ENCODE measurements at regions not wholly inside any gene's neighbourhood (a gene's known extent, or its start where the extent isn't known, plus 50 kb on each side); places are given as distances from the start of the nearest gene placed in this dataset.

DNA sequence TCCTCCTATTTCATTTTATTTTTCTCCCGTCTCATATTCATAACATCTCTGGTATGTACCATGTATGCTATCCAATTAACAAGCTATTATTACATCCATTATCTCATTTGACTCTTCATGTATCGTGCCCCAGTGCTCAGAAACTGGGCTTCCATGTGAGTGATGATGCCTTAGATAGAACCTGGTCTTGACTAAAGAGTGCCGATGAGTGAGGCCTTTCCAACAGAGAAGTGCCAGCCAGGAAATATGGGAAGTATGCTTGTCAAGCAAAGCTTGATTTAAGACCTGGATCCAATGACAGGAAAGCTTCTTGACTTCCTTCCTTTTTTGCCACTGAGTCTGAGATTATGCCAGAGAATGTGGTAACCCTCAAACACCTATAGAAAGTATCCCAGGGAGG is 371.7 kb upstream of the FGF13 start:
- TF ChIP-seq JUN (CRISPR knock-in tag; IDR thresholded peaks at IDR 0.05) (no peak), IRF2 (CRISPR knock-in tag; IDR thresholded peaks at IDR 0.05; ENCODE audit: borderline replicate concordance, low read depth) (no peak), SOX15 (CRISPR knock-in tag; IDR thresholded peaks at IDR 0.05) (no peak), KAT7 (CRISPR knock-in tag; IDR thresholded peaks at IDR 0.05; ENCODE audit: borderline replicate concordance) (no peak)
- TF ChIP-seq, protein P1, sequence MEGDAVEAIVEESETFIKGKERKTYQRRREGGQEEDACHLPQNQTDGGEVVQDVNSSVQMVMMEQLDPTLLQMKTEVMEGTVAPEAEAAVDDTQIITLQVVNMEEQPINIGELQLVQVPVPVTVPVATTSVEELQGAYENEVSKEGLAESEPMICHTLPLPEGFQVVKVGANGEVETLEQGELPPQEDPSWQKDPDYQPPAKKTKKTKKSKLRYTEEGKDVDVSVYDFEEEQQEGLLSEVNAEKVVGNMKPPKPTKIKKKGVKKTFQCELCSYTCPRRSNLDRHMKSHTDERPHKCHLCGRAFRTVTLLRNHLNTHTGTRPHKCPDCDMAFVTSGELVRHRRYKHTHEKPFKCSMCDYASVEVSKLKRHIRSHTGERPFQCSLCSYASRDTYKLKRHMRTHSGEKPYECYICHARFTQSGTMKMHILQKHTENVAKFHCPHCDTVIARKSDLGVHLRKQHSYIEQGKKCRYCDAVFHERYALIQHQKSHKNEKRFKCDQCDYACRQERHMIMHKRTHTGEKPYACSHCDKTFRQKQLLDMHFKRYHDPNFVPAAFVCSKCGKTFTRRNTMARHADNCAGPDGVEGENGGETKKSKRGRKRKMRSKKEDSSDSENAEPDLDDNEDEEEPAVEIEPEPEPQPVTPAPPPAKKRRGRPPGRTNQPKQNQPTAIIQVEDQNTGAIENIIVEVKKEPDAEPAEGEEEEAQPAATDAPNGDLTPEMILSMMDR (IDR thresholded peaks at IDR 0.05), result no peak
- TF ChIP-seq, protein P2, sequence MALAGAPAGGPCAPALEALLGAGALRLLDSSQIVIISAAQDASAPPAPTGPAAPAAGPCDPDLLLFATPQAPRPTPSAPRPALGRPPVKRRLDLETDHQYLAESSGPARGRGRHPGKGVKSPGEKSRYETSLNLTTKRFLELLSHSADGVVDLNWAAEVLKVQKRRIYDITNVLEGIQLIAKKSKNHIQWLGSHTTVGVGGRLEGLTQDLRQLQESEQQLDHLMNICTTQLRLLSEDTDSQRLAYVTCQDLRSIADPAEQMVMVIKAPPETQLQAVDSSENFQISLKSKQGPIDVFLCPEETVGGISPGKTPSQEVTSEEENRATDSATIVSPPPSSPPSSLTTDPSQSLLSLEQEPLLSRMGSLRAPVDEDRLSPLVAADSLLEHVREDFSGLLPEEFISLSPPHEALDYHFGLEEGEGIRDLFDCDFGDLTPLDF (CRISPR knock-in tag; IDR thresholded peaks at IDR 0.05), result no peak

All from WTC11 (cell line).